ENCODE measurements at regions not wholly inside any gene's neighbourhood (a gene's known extent, or its start where the extent isn't known, plus 50 kb on each side); places are given as distances from the start of the nearest gene placed in this dataset.

DNA sequence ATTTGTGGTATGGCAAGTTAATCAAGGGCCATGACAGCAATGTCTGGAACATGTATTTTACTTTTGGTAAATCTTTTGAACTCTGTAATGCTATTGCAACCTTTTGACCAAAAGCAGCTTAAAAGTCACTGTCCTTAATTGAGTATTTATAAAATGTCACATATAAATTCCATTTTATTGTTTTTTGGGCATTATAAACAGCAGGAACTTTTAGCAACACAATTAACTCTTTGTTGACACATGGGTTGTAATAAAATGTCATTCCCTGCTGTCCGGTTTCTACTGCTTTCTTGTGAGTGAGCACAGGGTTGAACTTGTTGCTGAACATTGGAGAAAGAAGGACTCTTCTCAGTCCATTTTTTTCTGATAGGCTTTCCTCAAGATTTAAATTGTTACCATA, 1923.1 kb downstream of the PCDH9 start:
- TF ChIP-seq CTCF (IDR thresholded peaks at IDR 0.05 in 2 of 3, conservative IDR thresholded peaks at IDR 0.05 in 1 of 3; ENCODE audit: borderline replicate concordance in 1 of 3, insufficient read depth in 1 of 3, low read depth in 2 of 3, low read length in 2 of 3) (no peak), EZH2 (IDR thresholded peaks at IDR 0.05) (no peak), POLR2A (IDR thresholded peaks at IDR 0.05; ENCODE audit: borderline replicate concordance, extremely low read depth, insufficient read depth, insufficient read length) (no peak), EZH2phosphoT487 (IDR thresholded peaks at IDR 0.05; ENCODE audit: borderline replicate concordance) (no peak)

All from HCT116 (cell line).